ENCODE measurements at regions not wholly inside any gene's neighbourhood (a gene's known extent, or its start where the extent isn't known, plus 50 kb on each side); places are given as distances from the start of the nearest gene placed in this dataset.

GRCh38 chr21:35643176-35643575, 417.1 kb downstream of the SETD4 start:
- no peak for DNase-seq (ENCODE audit: low spot score)

DNA sequence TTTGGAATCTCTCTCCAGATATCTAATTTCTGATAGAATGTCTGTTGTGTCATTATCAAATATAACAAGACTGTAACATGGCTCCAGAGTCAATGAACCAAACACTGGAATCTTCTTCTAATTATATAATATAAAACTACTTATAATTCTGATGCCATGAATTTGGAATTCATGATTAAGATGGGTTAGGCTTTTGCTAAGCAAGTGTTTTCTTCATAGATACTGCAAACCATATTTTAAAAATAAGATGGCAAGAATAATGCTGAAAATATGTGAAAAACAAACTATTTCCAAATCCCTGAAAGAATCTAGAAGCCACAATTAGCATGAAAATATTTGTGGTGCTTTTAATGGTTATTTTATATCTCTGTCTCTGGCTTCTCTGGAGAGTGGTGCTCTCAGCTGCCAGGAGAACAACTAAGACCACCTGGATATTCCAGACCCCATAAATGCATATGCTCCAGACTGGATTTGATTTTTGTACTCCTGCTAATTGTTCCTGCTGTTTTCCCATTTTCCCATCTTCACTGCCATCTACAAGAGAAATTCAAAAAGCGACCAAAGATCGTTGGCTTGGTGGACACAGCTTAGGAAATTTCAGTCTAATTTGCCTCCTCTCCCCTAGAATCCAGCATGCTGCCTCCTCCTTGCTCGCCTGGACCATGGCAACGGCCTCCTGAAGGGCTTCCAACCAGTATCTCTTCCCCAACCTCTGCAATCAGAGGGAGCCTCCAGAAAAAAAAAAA, 418.9 kb downstream of the SETD4 start:
- peak; percentile 72 for DNase-seq (ENCODE audit: low spot score)

DNA sequence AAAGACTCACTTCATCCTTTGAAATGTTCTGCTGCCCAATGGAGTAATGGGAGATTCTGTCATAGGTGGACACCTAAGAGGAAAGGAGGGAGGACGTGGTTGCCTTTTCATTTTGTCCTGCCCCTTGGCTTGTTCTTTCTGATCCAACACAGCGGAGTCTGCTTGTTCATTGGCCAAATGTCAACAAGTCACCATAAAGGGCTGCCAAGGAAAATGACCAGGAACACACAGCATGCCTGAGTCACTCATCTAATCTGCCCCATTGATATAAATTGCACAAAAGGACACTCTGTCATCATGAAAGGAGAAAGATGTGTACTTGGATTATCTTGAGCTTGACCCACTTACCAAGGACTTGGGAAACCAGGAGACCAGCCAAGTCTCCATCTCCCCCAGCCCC, 422.9 kb downstream of the SETD4 start:
- peak; percentile 47 for DNase-seq (ENCODE audit: low spot score)

GRCh38 chr21:35635994-35636393, 424.3 kb downstream of the SETD4 start:
- no peak for DNase-seq (ENCODE audit: low spot score)

DNA sequence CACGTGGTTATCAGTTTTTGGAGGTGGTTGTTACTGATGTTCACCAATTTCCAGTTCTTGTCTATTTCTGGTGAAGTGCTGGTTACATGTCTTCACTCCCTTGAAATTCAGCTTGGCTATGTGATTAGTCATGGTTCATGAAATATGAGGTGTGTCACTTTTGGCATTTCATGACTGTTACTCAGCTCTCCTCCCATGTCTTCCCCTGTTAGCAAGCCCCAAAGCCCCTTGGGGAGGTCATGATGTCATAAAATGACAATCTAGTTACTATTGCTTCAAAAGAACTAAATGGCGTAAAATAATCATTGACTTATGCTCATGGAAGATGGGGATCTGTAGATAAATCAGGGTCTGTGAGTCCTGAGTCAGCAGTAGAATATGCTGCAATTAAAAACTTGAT, 425.1 kb downstream of the SETD4 start:
- peak; percentile 82 for DNase-seq (ENCODE audit: low spot score)

- DNase-seq (ENCODE audit: low spot score): no peak
These were observed 426.8 kb downstream of the SETD4 start for GRCh38 chr21:35633501-35633900.

DNA sequence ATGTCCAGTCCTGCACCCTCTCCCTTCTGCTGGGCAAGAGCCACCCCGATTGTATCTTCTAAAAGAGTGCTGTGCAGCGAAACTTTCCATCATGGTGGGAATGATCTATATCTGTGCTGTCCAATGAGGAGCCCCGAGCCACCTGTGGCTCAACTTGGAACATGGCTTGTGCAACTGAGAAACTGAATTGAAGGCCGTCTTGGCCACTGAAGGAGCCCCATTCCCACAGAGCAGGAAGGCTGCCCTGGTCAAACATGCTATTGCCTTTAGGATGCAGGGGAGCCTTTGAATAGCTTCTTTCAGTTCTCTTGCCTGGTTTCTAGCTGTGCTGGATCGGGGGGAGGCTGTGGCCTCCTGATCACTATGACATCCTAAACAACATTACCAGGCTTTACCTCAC, 427.6 kb downstream of the SETD4 start:
- no peak for DNase-seq (ENCODE audit: low spot score)

GRCh38 chr21:35628316-35628715, 432.0 kb downstream of the SETD4 start:
- no peak for DNase-seq (ENCODE audit: low spot score)

GRCh38 chr21:35627462-35627861, 432.9 kb downstream of the SETD4 start:
- no peak for DNase-seq (ENCODE audit: low spot score)

DNA sequence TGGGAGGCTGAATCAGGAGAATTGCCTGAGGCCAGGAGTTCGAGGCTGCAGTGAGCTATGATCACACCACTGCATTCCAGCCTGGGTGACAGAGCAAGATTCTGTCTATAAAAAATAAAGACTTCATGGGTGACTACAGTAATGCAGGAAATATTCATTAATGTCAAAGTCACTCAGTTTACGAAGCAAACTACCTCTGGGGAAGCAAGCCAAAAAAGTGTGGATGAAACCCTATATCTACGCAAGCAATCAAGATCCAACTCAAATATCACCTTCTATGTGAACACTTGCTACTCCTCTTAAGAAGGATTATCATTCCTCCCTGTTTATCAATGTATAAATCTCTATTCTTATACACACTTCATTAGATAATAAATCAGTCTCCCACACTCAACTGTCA, 434.8 kb downstream of the SETD4 start:
- DNase-seq (ENCODE audit: low spot score): no peak

- no peak for DNase-seq (ENCODE audit: low spot score)
These were observed 435.4 kb downstream of the SETD4 start for GRCh38 chr21:35624901-35625300.

DNA sequence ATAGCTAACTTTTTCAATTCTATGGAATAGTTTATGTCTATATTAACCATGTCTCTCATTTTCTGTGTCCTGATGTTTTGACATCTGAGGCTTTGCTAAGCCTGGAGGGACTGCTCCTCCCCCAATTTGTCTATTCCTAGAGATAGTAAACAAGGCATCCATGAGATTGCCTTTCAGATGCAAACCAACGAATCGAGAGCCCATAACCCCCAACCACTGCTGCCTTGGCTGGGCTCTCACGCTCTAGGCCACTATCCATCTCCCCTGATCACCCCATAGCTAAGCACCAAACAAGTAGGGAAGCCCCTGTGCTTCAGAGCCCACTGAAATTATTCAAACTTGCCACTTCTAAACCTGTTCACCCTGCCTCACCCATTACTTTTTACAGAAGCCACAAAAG, 437.7 kb downstream of the SETD4 start:
- no peak for DNase-seq (ENCODE audit: low spot score)

- peak; percentile 55 for DNase-seq (ENCODE audit: low spot score)
These were observed 441.1 kb downstream of the SETD4 start for GRCh38 chr21:35619184-35619583.

- no peak for DNase-seq (ENCODE audit: low spot score)
These were observed 442.8 kb downstream of the SETD4 start for GRCh38 chr21:35617491-35617890.

DNA sequence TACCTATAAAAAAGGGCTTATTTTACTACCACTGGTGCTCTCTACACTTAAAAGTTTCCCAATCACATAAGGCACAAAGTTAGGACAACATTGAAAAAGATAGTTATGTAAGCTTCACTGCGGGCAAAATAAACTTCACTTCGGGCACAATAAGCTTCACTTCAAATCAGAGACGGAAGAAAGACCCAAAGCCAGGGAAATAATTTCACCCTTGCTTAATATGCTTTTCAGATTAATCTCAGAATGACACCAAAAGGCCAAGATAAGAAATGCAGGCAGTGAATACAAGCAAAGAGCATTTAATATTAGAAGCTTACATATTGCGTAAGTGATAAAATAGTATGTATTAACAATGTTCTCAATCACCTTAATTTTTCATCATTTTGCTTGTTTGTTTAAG, 444.2 kb downstream of the SETD4 start:
- DNase-seq (ENCODE audit: low spot score): peak; percentile 38

- DNase-seq (ENCODE audit: low spot score): no peak
These were observed 445.0 kb downstream of the SETD4 start for GRCh38 chr21:35615325-35615724.

GRCh38 chr21:35614396-35614921, 445.9 kb downstream of the SETD4 start:
- peak; percentile 43 for DNase-seq (ENCODE audit: low spot score)

DNA sequence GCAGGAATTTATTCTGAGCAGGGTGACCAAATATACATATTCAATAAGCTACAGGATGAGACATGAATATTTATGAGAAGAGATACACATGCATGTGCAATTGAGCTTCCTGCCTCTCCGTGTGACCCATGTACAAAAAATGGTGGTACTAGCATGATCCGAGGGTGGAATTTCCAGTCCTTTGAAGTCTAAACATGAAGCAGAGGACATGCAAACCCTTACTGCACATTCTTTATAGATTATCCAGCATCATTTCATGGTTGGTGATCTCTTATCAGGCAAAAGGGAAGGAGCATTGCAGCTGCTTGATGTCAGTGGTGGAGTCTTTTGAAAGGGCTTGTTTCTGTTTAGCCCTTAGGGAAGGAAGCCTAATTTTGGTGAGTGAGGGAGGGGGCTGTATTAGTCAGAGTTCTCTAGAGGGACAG, 448.6 kb downstream of the SETD4 start:
- no peak for DNase-seq (ENCODE audit: low spot score)

GRCh38 chr21:35609263-35609662, 451.1 kb downstream of the SETD4 start:
- DNase-seq (ENCODE audit: low spot score): no peak

- DNase-seq (ENCODE audit: low spot score): no peak
These were observed 452.9 kb downstream of the SETD4 start for GRCh38 chr21:35607406-35607805.

DNA sequence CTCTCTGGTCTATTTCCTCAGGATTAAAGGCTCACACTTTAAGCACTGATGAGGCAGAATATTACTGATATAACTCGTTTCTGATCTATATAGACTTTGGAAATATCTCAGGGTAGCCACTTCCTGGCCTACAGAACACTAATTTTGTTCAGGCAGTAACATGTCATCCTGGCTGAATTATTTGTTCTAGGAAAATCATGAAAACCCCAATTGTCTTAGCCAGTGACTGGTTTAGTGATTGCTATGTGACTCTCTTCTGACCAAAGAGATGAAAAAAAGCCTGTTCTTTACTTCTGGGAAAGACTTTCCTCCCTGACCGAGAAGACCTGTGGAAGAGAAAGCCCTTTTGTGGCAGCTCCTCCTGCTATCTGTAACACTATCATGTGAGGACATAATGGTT, 453.7 kb downstream of the SETD4 start:
- DNase-seq (ENCODE audit: low spot score): no peak

DNA sequence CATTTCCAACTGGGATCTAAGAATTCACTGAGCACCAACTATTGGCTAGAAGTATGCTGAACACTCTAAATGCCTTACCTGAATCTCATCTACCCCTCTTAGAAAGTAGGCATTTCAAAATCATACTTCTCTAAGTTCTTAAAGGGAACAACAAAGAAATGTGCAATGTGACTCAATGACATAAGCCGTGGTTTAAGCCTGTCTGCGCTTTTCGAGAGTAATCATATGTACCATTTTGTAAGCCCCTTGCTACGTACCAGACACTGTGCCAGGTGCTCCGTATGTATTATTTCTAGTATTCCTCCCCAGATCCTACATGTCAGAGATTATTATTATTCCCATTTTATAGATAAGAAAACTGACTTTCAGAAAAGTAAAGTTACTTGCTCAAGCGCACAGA, 454.2 kb downstream of the SETD4 start:
- DNase-seq (ENCODE audit: low spot score): no peak

GRCh38 chr21:35603494-35603893, 456.8 kb downstream of the SETD4 start:
- no peak for DNase-seq (ENCODE audit: low spot score)

DNA sequence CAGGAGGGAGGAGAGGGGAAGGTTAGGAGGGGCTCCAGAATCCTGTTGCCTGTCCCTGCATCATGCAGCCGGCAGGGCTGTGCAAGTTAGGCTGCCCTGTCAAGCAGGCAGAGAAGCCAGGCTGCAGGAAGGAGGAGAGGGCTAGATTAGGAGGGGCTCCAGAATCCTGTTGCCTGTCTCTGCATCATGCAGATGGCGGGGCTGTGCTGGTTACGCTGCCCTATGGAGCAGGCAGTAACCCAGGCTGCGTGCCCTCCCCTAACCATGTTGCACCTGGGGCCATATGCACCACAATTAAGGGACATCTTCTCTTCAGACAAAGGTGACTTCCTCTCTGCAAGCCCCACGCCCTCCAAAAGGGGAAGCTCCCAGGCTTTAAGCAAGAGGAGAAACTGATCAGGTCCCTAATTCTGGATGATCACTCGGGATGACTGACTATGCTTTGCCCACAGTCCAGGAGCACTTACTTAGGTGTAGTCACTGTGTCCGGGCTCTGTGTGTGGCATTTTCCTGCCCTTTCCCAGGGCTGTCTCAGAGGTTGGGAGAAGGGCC, 457.4 kb downstream of the SETD4 start:
- DNase-seq (ENCODE audit: low spot score): no peak
